Stimulated activated CD4-positive, alpha-beta T cell treated with anti-CD3 and anti-CD28 coated beads, Interleukin-2, amount 100 ng/mL, for 48 hours (primary cell): ENCODE measurements at regions not wholly inside any gene's neighbourhood (a gene's known extent, or its start where the extent isn't known, plus 50 kb on each side); places are given as distances from the start of the nearest gene placed in this dataset.

Experiments used
- DNase-seq, 2 donors: peaks; one replicate each; pipeline ENCODE4 v3.0.0-alpha.2; 2020

DNA sequence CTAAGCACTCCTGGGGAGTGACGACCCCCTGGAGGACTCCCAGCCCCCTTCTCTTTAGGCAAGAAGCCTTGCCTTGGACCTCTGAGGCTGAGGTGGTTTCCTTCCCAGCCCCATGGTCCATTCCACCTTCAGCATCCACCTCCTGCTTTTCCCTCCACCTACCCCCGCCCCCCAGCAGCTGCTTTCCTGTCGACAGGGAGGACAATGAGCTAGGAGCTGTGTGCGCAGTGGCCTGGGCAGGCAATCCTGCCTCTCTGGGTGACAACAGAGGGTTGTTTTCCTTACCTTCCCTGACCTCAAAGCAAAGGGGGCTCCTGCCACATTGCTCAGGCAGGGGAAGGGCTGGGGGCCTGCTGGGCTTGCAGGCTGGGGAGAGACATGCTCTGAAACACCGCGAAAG lies 123.5 kb downstream of the BCOR start:
- no peak for DNase-seq

- DNase-seq, result no peak
Measured at GRCh38 chrX:39975101-39975925, 122.4 kb downstream of the BCOR start.

DNA sequence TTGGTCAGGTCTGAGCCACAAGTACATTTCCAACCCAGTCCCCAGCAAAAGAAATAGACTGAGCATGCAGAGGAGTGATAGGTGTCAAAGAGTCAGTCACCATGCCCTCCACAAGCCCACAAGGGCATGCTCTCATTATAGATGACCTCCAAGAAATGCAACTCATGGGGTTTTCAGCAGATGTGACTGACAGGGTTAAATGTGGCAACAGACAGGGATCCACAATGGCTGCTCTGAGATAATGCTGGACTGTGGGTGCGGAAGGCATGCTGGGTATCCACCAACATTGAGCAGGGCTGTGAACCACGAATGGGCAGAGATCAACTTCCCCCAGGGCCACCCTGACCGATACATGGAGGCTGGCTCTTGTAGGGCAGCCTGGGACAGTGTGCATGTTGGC lies 115.8 kb downstream of the BCOR start:
- DNase-seq, result no peak

DNA sequence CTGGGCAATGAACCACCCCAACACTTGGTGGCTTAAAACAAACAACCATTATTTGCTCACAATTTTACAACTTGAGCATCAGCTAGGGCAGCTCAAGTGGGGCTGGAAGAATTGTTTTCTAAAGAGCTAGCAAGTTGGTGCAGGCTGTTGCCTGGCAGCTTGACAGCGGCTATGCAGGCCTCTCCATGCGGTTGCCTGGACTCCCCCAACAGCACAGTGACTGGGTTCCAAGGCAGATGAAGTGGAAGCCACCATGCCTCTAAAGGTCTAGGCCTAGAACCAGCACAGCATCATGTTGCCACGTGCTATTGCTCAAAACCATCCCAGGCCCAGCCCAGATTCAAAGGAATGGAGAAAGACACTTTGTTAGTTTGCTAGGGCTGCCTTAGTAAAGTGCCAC lies 114.8 kb downstream of the BCOR start:
- DNase-seq, result no peak

GRCh38 chrX:39983715-39984114 lies 114.0 kb downstream of the BCOR start:
- no peak for DNase-seq

DNA sequence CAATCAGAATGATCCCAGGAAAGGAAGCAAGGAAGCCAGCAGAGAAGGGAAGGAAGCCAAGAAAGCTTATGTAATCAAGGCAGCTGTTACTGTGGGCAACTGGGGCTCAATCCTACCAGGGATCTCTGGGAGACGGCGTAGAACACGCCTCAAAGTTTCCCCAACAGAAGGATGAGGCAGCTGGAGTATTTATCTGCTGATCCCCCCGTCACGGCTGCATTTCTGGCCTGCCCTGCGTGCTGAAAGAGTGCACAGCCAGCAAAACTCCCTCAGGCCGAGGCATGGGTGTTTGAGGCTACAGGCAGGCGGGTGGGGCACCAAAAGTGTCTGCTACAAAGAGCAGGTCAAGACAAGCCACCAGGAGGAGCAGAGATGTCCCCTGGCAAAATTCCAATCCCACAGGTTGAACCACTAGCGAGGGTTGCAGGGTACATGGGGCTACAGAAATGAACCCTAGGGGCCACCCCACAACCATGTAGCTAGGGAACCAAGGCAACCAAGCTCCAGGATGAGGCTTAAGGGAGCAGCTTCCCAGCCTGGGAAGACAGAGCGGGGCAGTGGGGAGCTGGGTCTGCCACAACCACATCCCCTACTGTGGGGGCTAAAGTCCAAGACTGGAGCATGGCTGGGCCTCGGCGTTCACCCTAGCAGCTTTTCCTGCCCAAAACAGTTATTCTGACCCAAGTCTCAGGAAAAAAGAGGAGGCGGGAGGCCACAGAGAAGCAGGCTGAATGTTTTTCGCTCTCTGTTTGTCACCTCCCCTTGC lies 113.4 kb downstream of the BCOR start:
- DNase-seq, result no peak

DNA sequence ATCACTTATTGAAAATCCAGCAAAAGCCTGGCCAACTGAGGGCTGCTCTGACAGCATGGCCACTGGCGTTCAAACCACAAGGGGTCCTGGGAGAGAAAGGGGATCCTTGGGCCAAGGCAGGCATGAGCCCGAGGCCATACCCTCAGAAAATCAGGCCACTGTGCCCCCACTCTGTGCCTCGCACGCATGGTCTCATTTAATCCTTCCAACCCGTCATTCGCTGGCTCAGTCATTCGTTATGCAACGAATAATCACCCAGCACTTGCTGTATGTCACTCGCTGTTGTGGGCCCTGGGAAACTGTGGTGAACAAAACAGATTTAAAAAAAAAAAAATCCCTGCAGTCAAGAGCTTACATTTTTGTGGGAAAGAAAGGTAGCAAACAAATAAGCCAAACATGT lies 112.7 kb downstream of the BCOR start:
- DNase-seq, result no peak

GRCh38 chrX:39985551-39985950 lies 112.2 kb downstream of the BCOR start:
- no peak for DNase-seq

DNA sequence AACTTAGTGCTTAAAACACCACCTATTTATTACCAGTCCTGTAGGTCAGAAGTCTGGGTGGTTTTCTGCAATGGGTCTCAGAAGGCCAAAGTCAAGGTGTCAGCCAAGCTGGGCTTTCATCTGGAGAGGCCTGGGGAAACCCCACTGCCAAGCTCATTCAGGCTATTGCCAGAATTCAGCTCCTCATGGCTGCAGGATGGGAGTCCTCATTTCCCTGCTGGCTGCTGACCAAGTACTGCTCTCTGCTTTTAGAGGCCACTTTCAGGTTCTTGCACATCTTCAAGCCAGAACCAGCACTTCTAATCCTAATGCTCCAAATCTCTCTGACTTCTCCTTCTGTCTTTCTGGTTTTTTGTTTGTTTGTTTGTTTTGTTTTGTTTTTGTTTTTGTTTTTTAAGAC lies 109.3 kb downstream of the BCOR start:
- DNase-seq, result no peak

DNA sequence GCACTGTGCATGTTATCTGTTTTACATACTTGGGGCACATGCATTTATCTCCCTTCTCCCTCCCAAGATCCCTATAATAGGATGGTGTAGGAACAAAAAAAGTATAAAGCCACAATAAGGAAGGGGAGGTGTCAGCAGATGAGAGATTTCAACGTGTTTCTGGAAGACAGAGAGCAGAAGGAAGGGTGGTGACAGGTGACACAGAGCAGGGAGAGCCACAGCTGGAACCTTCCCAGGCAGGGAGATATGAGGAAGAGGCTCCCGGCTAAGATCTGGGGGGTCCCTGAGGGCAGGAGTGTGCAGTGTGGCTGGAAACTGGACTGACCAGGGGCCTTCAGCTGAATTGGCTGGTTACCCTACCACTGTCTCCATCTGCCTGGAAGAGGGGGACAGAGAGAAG lies 107.4 kb downstream of the BCOR start:
- no peak for DNase-seq

DNA sequence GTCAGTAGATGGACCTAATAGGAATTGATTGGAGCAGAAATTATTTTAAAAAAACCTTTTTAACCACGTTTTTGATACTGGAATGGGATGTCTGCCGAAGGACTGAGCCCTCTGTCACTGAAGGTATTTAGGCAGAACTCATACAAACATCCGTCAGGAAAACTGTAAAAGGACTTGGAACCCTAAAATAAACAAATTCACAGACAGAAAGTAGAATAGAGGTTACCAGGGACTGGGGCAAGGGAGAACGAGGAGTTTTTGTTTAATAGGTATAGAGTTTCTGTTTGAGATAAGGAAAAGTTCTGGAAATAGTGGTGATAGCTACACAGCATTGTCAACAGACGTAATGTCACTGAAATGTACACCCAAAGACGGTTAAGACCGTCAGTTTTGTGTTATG lies 105.5 kb downstream of the BCOR start:
- DNase-seq, result no peak

DNA sequence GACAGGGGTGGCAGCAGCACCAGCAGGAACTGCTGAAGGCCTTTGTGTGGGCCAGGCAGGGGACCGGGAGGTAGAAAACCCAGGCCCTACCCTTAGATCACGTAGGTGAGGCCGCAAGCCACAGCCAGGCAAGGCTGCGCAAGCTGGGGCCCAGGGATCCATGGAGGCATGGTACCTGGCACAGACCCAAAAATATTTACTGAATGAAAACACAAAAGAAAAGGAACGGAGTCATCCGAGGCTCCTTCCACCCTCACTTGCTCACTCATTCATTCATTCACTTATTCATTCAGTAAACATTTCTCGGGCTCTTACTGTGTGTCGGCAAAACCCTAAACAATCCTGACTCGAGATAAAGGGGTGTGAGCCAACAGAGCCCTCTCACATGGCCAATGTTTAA lies 102.3 kb downstream of the BCOR start:
- DNase-seq, result no peak

DNA sequence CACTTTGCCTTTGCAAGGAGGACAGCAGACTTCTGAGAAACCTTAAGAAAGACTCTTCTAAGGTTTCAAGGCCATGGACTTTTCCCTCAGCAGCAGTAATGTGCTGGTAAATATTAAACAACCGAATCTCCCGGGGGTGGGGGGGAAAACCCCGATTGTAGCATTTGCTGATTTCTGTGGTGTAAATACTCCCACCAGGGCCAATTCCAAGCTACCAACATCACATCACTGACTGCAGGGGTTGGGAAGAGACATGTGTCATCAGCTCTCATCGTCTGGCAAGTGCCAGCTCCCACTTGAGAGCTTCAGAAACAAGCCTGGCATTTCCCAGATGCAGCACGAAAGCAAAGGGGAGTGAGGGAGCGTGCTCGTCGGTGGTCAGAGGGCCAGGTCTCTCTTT lies 101.2 kb downstream of the BCOR start:
- DNase-seq, result no peak

DNA sequence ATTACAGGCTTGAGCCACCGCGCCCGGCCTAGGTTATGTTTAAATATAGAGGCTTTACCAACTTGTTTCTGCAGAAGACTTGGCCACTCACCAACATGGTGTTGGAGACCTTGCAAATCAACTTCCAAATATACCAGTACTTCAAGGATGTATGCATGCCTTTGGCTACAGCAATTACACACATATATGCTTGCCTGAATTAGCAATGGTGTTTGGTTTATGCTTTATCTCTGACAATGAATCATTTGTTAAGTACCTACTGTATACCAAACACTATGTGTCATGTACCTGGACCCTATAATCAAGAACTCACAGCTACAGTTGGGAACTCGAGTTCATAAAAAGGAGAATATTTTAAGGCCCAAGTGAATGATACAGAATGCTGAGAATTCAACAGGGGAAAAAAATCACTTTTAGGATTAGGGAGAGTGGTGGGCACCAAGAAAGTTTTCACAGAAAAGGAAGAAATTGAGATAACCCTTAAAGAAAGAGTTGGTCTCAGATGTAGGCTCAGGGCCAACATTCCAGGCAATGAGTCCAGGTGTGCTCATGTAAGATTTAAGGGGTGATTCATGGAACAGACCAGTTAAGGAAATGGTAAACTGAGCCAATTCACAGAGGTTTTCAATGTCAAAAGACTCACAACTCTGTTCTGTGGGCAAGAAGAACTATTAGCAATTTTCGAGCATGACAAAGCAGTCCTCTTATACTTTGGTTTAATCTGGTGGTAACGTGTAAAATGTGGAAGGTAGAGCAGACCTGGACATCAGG lies 98.9 kb downstream of the BCOR start:
- no peak for DNase-seq
